GM18526 (cell line): ENCODE measurements at regions not wholly inside any gene's neighbourhood (a gene's known extent, or its start where the extent isn't known, plus 50 kb on each side); places are given as distances from the start of the nearest gene placed in this dataset.

Experiments used
- POLR2A ChIP-seq: IDR thresholded peaks from 3 replicates; pipeline ENCODE4 v1.6.1; 2011; ENCODE audit not compliant: insufficient read length; ENCODE audit errors: extremely low read depth

- no peak for TF ChIP-seq POLR2A
Measured at GRCh38 chr15:38696109-38696727, 131.6 kb upstream of the RASGRP1 start.

GRCh38 chr15:38696790-38697495 is 132.3 kb upstream of the RASGRP1 start:
- TF ChIP-seq POLR2A = no peak

- no peak for TF ChIP-seq POLR2A
Measured at GRCh38 chr15:38698254-38698653, 133.6 kb upstream of the RASGRP1 start.

- no peak for TF ChIP-seq POLR2A
Measured at GRCh38 chr15:38699633-38700230, 135.1 kb upstream of the RASGRP1 start.

GRCh38 chr15:38701149-38701548 is 136.5 kb upstream of the RASGRP1 start:
- no peak for TF ChIP-seq POLR2A

GRCh38 chr15:38702178-38702912 is 137.7 kb upstream of the RASGRP1 start:
- TF ChIP-seq POLR2A = no peak

GRCh38 chr15:38705436-38706219 is 141.0 kb upstream of the RASGRP1 start:
- no peak for TF ChIP-seq POLR2A

- no peak for TF ChIP-seq POLR2A
Measured at GRCh38 chr15:38706956-38707355, 142.3 kb upstream of the RASGRP1 start.

- no peak for TF ChIP-seq POLR2A
Measured at GRCh38 chr15:38707802-38708671, 143.4 kb upstream of the RASGRP1 start.

GRCh38 chr15:38708672-38709180 is 144.1 kb upstream of the RASGRP1 start:
- TF ChIP-seq POLR2A = no peak

GRCh38 chr15:38709196-38709595 is 144.6 kb upstream of the RASGRP1 start:
- no peak for TF ChIP-seq POLR2A

GRCh38 chr15:38714309-38715072 is 149.9 kb upstream of the RASGRP1 start:
- TF ChIP-seq POLR2A = no peak

- no peak for TF ChIP-seq POLR2A
Measured at GRCh38 chr15:38720893-38721567, 156.4 kb upstream of the RASGRP1 start.
